Fibroblast of lung (primary cell): ENCODE measurements at regions not wholly inside any gene's neighbourhood (a gene's known extent, or its start where the extent isn't known, plus 50 kb on each side); places are given as distances from the start of the nearest gene placed in this dataset.

Source experiments
- DNase-seq, 2 donors: peaks; one replicate each; pipeline versions ENCODE4 v3.0.0 to v3.0.0-alpha.2; 2010; ENCODE audit warnings: low read depth in 2 of 2
- H2AFZ ChIP-seq: 2 replicates; pipeline ENCODE4 v1.5.1; 2012; ENCODE audit warnings: low read length, control low read depth, inconsistent platforms
- H3K27ac ChIP-seq: 2 replicates; pipeline ENCODE4 v1.5.1; 2011; ENCODE audit warnings: low read length, control low read depth; ENCODE audit not compliant: insufficient read depth
- H3K27me3 ChIP-seq: 2 replicates; pipeline ENCODE4 v1.5.1; 2011; ENCODE audit warnings: mild to moderate bottlenecking, low read length; ENCODE audit not compliant: control insufficient read depth, insufficient read depth
- H3K36me3 ChIP-seq: 2 replicates; pipeline ENCODE4 v1.5.1; 2011; ENCODE audit warnings: low read length; ENCODE audit not compliant: control insufficient read depth, insufficient read depth
- H3K4me1 ChIP-seq: 2 replicates; pipeline ENCODE4 v1.5.1; 2011; ENCODE audit warnings: low read length; ENCODE audit not compliant: control insufficient read depth, insufficient read depth; ENCODE audit errors: extremely low read depth
- H3K4me2 ChIP-seq: 2 replicates; pipeline ENCODE4 v1.5.1; 2011; ENCODE audit warnings: low read length, control low read depth; ENCODE audit not compliant: insufficient read depth; ENCODE audit errors: extremely low read depth
- H3K4me3 ChIP-seq, 4 experiments: fragments of 200-600 bp in 1 of 4; sonication (generic) in 1 of 4; replicated peaks in 1 of 4; 2 replicates each; pipeline ENCODE4 v1.5.1; 2011 to 2016; ENCODE audit warnings: low read length in 4 of 4, low read depth in 3 of 4, mild to moderate bottlenecking in 3 of 4, control low read depth in 2 of 4, inconsistent platforms in 1 of 4, mixed read lengths in 1 of 4; ENCODE audit not compliant: insufficient read depth in 1 of 4; ENCODE audit errors: control extremely low read depth in 1 of 4
- H3K79me2 ChIP-seq: 2 replicates; pipeline ENCODE4 v1.5.1; 2012; ENCODE audit warnings: mild to moderate bottlenecking, low read length, inconsistent platforms; ENCODE audit not compliant: control insufficient read depth, insufficient read depth
- H3K9ac ChIP-seq: 2 replicates; pipeline ENCODE4 v1.5.1; 2011; ENCODE audit warnings: mild to moderate bottlenecking, low read length, control low read depth; ENCODE audit not compliant: insufficient read depth
- H3K9me3 ChIP-seq: 2 replicates; pipeline ENCODE4 v1.5.1; 2012; ENCODE audit warnings: low read depth, low read length; ENCODE audit not compliant: control insufficient read depth, insufficient read depth
- H4K20me1 ChIP-seq: 2 replicates; pipeline ENCODE4 v1.5.1; 2011; ENCODE audit warnings: low read length; ENCODE audit not compliant: control insufficient read depth, insufficient read depth; ENCODE audit errors: extremely low read depth
- CTCF ChIP-seq, 2 donors: IDR thresholded peaks in 1 of 2; conservative IDR thresholded peaks in 1 of 2; 1 replicate in 1 of 2; 2 replicates in 1 of 2; pipeline ENCODE4 v1.5.1; 2011 to 2012; ENCODE audit warnings: low read length in 2 of 2, control low read depth in 1 of 2, inconsistent platforms in 1 of 2, low read depth in 1 of 2, mild to moderate bottlenecking in 1 of 2
- EZH2 ChIP-seq: IDR thresholded peaks from 2 replicates; pipeline ENCODE4 v1.5.1; 2012; ENCODE audit warnings: low read length, control low read depth, mild to moderate bottlenecking; ENCODE audit errors: missing control alignments

GRCh38 chr16:79282806-79283205 is 317.7 kb downstream of the MAF start:
- H3K27ac ChIP-seq = no peak overlapping the region
- H3K9me3 ChIP-seq = no peaks in the 10 kb centered on the region
- no peak overlapping the region for H3K4me2 ChIP-seq
- TF ChIP-seq EZH2 (no peak), CTCF (conservative IDR thresholded peaks at IDR 0.05 in 1 of 2, IDR thresholded peaks at IDR 0.05 in 1 of 2; ENCODE audit: low read depth in 1 of 2, low read length in 2 of 2) (no peak)
- no peaks in the 10 kb centered on the region for H3K27me3 ChIP-seq
- no peaks in the 10 kb centered on the region for H4K20me1 ChIP-seq
- no peak overlapping the region for H3K9ac ChIP-seq
- H3K79me2 ChIP-seq = no peaks in the 10 kb centered on the region
- DNase-seq = no peak
- H2AFZ ChIP-seq = no peak overlapping the region
- H3K36me3 ChIP-seq = no peaks in the 10 kb centered on the region
- no peak overlapping the region for H3K4me3 ChIP-seq
- H3K4me1 ChIP-seq = no peaks in the 10 kb centered on the region

- no peaks in the 10 kb centered on the region for H3K79me2 ChIP-seq
- H3K4me2 ChIP-seq = no peak overlapping the region
- no peaks in the 10 kb centered on the region for H3K27me3 ChIP-seq
- no peak for DNase-seq
- no peak overlapping the region for H3K4me3 ChIP-seq
- no peaks in the 10 kb centered on the region for H3K4me1 ChIP-seq
- no peak overlapping the region for H2AFZ ChIP-seq
- H4K20me1 ChIP-seq = no peaks in the 10 kb centered on the region
- H3K36me3 ChIP-seq = no peaks in the 10 kb centered on the region
- no peak for TF ChIP-seq EZH2
- no peaks in the 10 kb centered on the region for H3K9me3 ChIP-seq
- no peak overlapping the region for H3K27ac ChIP-seq
- no peak overlapping the region for H3K9ac ChIP-seq
These were observed 322.0 kb downstream of the MAF start for GRCh38 chr16:79278506-79278905.

- Histone ChIP-seq H3K4me2 (no peak overlapping the region), H3K27ac (no peak overlapping the region), H3K4me3 (no peak overlapping the region), H3K27me3 (no peaks in the 10 kb centered on the region), H3K4me1 (no peaks in the 10 kb centered on the region), H2AFZ (no peak overlapping the region), H3K36me3 (no peaks in the 10 kb centered on the region), H3K9ac (no peak overlapping the region), H3K9me3 (no peaks in the 10 kb centered on the region), H4K20me1 (no peaks in the 10 kb centered on the region), H3K79me2 (no peaks in the 10 kb centered on the region)
- DNase-seq = no peak
- TF ChIP-seq CTCF (conservative IDR thresholded peaks at IDR 0.05 in 1 of 2, IDR thresholded peaks at IDR 0.05 in 1 of 2; ENCODE audit: low read depth in 1 of 2, low read length in 2 of 2) = no peak
These were observed 324.0 kb downstream of the MAF start for GRCh38 chr16:79276501-79276900.
